SK-N-SH (cell line): ENCODE measurements at regions not wholly inside any gene's neighbourhood (a gene's known extent, or its start where the extent isn't known, plus 50 kb on each side); places are given as distances from the start of the nearest gene placed in this dataset.

Experiments used
- CTCF ChIA-PET: fragments of 300-600, 350-600 bp; formaldehyde crosslinking; extraction: SDS; loops from one replicate; lab custom pipeline; 2021; lab: Yijun Ruan, JAX
- POLR2A ChIA-PET: fragments of 350-600 bp; sonication (Branson Sonifier 250); formaldehyde crosslinking; extraction: SDS; loops from one replicate; lab custom pipeline; 2020; ENCODE audit warnings: antibody characterized with exemption, inconsistent platforms; lab: Yijun Ruan, JAX
- DNase-seq: peaks from one replicate; pipeline ENCODE4 v3.0.0; 2012
- H2AFZ ChIP-seq: fragments of 200-600 bp; sonication (generic); 2 replicates; pipeline ENCODE4 v1.8.1; 2016; ENCODE audit warnings: antibody characterized with exemption, mild to moderate bottlenecking, low read depth
- H3F3A ChIP-seq: fragments of 200-600 bp; sonication (generic); replicated peaks from 2 replicates; pipeline ENCODE3; 2016; ENCODE audit warnings: antibody characterized with exemption, mild to moderate bottlenecking; ENCODE audit not compliant: insufficient read depth
- H3K27ac ChIP-seq, 2 experiments: fragments of 200-500 bp in 1 of 2; fragments of 200-600 bp in 1 of 2; sonication (Bioruptor generic) in 1 of 2; sonication (generic), shearing (Covaris generic) in 1 of 2; 2 replicates each; pipeline versions ENCODE4 v1.5.1 to v1.6.1; 2014 to 2016; ENCODE audit warnings: low read depth in 2 of 2, inconsistent platforms in 1 of 2, low read length in 1 of 2, mild to moderate bottlenecking in 1 of 2, mixed read lengths in 1 of 2
- H3K27me3 ChIP-seq: fragments of 200-600 bp; sonication (generic), shearing (Covaris generic); 2 replicates; pipeline ENCODE4 v1.6.1; 2016; ENCODE audit warnings: mixed run types; ENCODE audit not compliant: insufficient read depth
- H3K36me3 ChIP-seq, 2 experiments: fragments of 200-500 bp in 1 of 2; fragments of 200-600 bp in 1 of 2; sonication (Bioruptor generic) in 1 of 2; sonication (generic) in 1 of 2; replicated peaks in 1 of 2; 2 replicates each; pipeline versions ENCODE3 to v1.5.1; 2014 to 2016; ENCODE audit warnings: low read length in 1 of 2, mild to moderate bottlenecking in 1 of 2; ENCODE audit not compliant: insufficient read depth in 2 of 2, control insufficient read depth in 1 of 2
- H3K4me1 ChIP-seq, 2 experiments: fragments of 200-500 bp in 1 of 2; fragments of 200-600 bp in 1 of 2; sonication (Bioruptor generic) in 1 of 2; sonication (generic), shearing (Covaris generic) in 1 of 2; 2 replicates each; pipeline versions ENCODE4 v1.5.1 to v1.6.1; 2014 to 2016; ENCODE audit warnings: low read depth in 1 of 2, low read length in 1 of 2, mixed run types in 1 of 2; ENCODE audit not compliant: insufficient read depth in 2 of 2, control insufficient read depth in 1 of 2
- H3K4me2 ChIP-seq: fragments of 200-600 bp; sonication (generic), shearing (Covaris generic); 2 replicates; pipeline ENCODE4 v1.6.1; 2017; ENCODE audit warnings: mixed run types
- H3K4me3 ChIP-seq, 2 experiments: fragments of 200-500 bp in 1 of 2; fragments of 200-600 bp in 1 of 2; sonication (Bioruptor generic) in 1 of 2; sonication (generic), shearing (Covaris generic) in 1 of 2; 2 replicates each; pipeline versions ENCODE4 v1.5.1 to v1.8.1; 2014 to 2016; ENCODE audit warnings: low read depth in 2 of 2, inconsistent platforms in 1 of 2, low read length in 1 of 2, mild to moderate bottlenecking in 1 of 2, mixed read lengths in 1 of 2, moderate library complexity in 1 of 2
- H3K79me2 ChIP-seq: fragments of 200-600 bp; sonication (generic); 2 replicates; pipeline ENCODE4 v1.8.1; 2017; ENCODE audit warnings: mild to moderate bottlenecking; ENCODE audit not compliant: insufficient read depth
- H3K9ac ChIP-seq: fragments of 200-600 bp; sonication (generic); 2 replicates; pipeline ENCODE4 v1.6.1; 2017; ENCODE audit warnings: mixed run types
- H3K9me2 ChIP-seq: fragments of 200-600 bp; sonication (generic); 2 replicates; pipeline ENCODE4 v1.6.1; 2017; ENCODE audit warnings: mixed run types
- H3K9me3 ChIP-seq: fragments of 200-600 bp; sonication (generic); 2 replicates; pipeline ENCODE4 v1.6.1; 2017; ENCODE audit warnings: mixed run types, mild to moderate bottlenecking, moderate library complexity
- H4K20me1 ChIP-seq: fragments of 200-600 bp; sonication (generic); 2 replicates; pipeline ENCODE4 v1.6.1; 2017; ENCODE audit warnings: mild to moderate bottlenecking, mixed run types; ENCODE audit not compliant: insufficient read depth
- CHD2 ChIP-seq: fragments of 150-350 bp; IDR thresholded peaks from 2 replicates; pipeline ENCODE4 v1.6.1; 2018; ENCODE audit warnings: low read length; ENCODE audit not compliant: partially characterized antibody
- FOXJ3 ChIP-seq: sonication (generic); formaldehyde crosslinking; IDR thresholded peaks from 2 replicates; pipeline ENCODE4 v1.5.1; 2020; ENCODE audit warnings: mild to moderate bottlenecking, missing genetic modification reagents
- FOXM1 ChIP-seq: IDR thresholded peaks from 2 replicates; pipeline ENCODE4 v1.4.0; 2012; ENCODE audit warnings: low read depth, mild to moderate bottlenecking
- RCOR1 ChIP-seq: fragments of 150-350 bp; IDR thresholded peaks from 2 replicates; pipeline ENCODE4 v1.6.1; 2017; ENCODE audit warnings: antibody characterized with exemption, low read length
- REST ChIP-seq: IDR thresholded peaks from 2 replicates; pipeline ENCODE4 v1.6.1; 2012; ENCODE audit warnings: mild to moderate bottlenecking, low read depth, low read length, moderate library complexity
- RFX5 ChIP-seq: IDR thresholded peaks from 2 replicates; pipeline ENCODE4 v1.6.1; 2012; ENCODE audit warnings: mild to moderate bottlenecking, improper control_type of control experiment, low read length
- SIN3A ChIP-seq: IDR thresholded peaks from 2 replicates; pipeline ENCODE4 v1.6.1; 2012; ENCODE audit warnings: low read depth, mild to moderate bottlenecking, low read length, moderate library complexity, borderline replicate concordance
- SMC3 ChIP-seq: IDR thresholded peaks from 2 replicates; pipeline ENCODE4 v1.6.1; 2012; ENCODE audit warnings: low read depth, low read length, improper control_type of control experiment
- TAF1 ChIP-seq: IDR thresholded peaks from 2 replicates; pipeline ENCODE4 v1.6.1; 2012; ENCODE audit warnings: low read depth, mild to moderate bottlenecking, low read length, moderate library complexity, borderline replicate concordance
- TEAD4 ChIP-seq: IDR thresholded peaks from 2 replicates; pipeline ENCODE4 v1.4.0; 2012; ENCODE audit warnings: mild to moderate bottlenecking, borderline replicate concordance; ENCODE audit not compliant: insufficient read depth
- USF1 ChIP-seq: IDR thresholded peaks from 2 replicates; pipeline ENCODE4 v1.4.0; 2012; ENCODE audit warnings: low read depth, borderline replicate concordance
- YY1 ChIP-seq: IDR thresholded peaks from 2 replicates; pipeline ENCODE4 v1.4.0; 2012; ENCODE audit warnings: low read depth, mild to moderate bottlenecking
- WGBS: methylation state at CpG from one replicate; pipeline ENCODE4 v1.1.6; 2017; ENCODE audit warnings: low lambda C conversion rate; 5-methylcytosine and 5-hydroxymethylcytosine counted together

GRCh38 chr1:104787866-104788510, 1038.3 kb downstream of the AMY1C start:
- Histone ChIP-seq H3K27ac (no peak overlapping the region), H3K9me3 (no peaks in the 10 kb centered on the region), H4K20me1 (no peaks in the 10 kb centered on the region), H3K9ac (no peak overlapping the region), H3K4me2 (no peak overlapping the region), H3K4me3 (no peak overlapping the region), H2AFZ (no peak overlapping the region), H3F3A (no peaks in the 10 kb centered on the region), H3K79me2 (no peaks in the 10 kb centered on the region), H3K9me2 (no peaks in the 10 kb centered on the region), H3K27me3 (no peaks in the 10 kb centered on the region), H3K4me1 (no peaks in the 10 kb centered on the region), H3K36me3 (no peaks in the 10 kb centered on the region)
- no peak for TF ChIP-seq TAF1
- no peak for TF ChIP-seq TEAD4
- no peak for TF ChIP-seq RCOR1
- TF ChIP-seq REST, result no peak
- POLR2A ChIA-PET, result no interaction called here
- CTCF ChIA-PET, result no interaction called here
- DNase-seq, result no peak
- 65% methylated on average over 10 of the region's 14 CpGs for WGBS

GRCh38 chr1:104791030-104791429, 1041.3 kb downstream of the AMY1C start:
- Histone ChIP-seq H4K20me1 (no peaks in the 10 kb centered on the region), H3K4me3 (no peak overlapping the region), H3F3A (no peaks in the 10 kb centered on the region), H3K27me3 (no peaks in the 10 kb centered on the region), H3K79me2 (no peaks in the 10 kb centered on the region), H2AFZ (no peak overlapping the region), H3K27ac (no peak overlapping the region), H3K4me2 (no peak overlapping the region), H3K4me1 (no peaks in the 10 kb centered on the region), H3K9ac (no peak overlapping the region), H3K36me3 (no peaks in the 10 kb centered on the region), H3K9me2 (no peaks in the 10 kb centered on the region), H3K9me3 (no peaks in the 10 kb centered on the region)
- TF ChIP-seq RFX5 (no peak), USF1 (no peak), TEAD4 (no peak), SMC3 (no peak), CHD2 (no peak), YY1 (no peak), SIN3A (no peak), FOXJ3 (CRISPR knock-in tag) (no peak), FOXM1 (no peak)
- POLR2A ChIA-PET, result no interaction called here
- DNase-seq, result no peak
- CTCF ChIA-PET, result interaction anchor here (3.3 kb wide), 1 partner anchor 12 kb away, joined by 12 read pairs; no protein-coding TSS in a partner anchor
- WGBS, result 67% methylated on average over 4 of the region's 4 CpGs
